HG03432 (cell line): ENCODE measurements at regions not wholly inside any gene's neighbourhood (a gene's known extent, or its start where the extent isn't known, plus 50 kb on each side); places are given as distances from the start of the nearest gene placed in this dataset.
"Not testable (repeated sequence)": the region's sequence is repeated elsewhere in the genome, so short reads cannot be mapped to it uniquely, and the experiment has no call there.

Experiments used
- ATAC-seq: cut with Tn5 transposase; IDR thresholded peaks from one replicate; pipeline ENCODE4 v1.9.1; 2021; ENCODE audit warnings: mild to moderate bottlenecking, moderate library complexity; ENCODE audit not compliant: unreplicated experiment

DNA sequence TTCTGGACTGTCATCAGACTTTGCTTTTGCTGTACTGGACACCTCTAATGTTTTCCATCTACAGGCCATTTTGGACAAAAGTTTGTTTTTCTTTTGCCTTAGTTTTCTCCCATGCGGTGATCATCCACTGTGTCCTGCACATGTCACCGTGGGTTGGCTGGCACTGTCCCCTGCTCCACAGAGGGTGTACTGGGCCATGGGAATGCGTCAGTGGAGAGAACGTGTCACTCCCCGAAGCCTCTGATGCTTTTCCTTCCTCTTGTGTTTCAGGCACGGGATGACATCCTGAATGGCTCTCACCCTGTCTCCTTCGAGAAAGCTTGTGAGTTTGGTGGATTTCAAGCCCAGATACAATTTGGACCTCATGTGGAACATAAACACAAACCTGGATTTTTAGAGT lies 385.0 kb upstream of the TPM1 start:
- not testable (repeated sequence) for ATAC-seq

DNA sequence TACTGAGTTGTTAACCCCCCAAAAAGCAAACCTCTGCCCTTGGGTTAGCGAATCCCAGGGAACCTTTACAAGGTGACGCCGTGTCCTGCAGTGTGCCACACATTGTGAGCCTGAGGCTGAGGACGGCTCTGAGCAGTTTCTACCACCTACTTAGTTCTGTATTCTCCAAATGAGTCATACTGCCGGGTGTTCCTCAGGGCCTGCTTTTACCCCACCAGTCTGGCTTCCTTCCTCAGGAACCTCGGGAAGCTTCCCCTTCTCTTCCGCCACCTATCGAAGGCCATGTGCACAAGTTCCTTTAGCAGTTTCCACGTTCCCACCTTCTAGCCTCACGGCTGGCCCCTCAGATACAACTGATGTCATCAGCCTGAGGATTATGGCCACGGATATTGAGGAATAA lies 384.0 kb upstream of the TPM1 start:
- ATAC-seq: no peak

GRCh38 chr15:62663547-62663946 lies 379.0 kb upstream of the TPM1 start:
- no peak for ATAC-seq

DNA sequence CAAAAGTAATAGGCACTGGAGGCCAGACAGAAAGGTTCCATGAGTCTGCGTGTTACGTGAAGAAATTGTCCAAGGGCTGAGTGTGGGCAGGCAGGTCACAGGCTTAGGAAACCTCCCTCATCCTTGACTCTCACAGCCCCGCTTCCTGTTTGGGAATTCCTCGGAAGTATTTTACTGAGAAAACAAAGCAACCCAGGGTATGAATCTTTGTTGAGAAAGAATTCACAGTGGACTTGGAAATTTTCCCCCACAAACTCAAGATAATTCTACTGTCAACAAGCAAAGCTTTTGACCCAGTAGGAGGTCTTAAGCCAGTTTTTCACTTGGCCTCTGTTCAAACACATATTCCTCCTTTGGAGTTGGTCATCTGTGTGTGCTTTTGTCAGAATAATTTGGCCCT lies 377.1 kb upstream of the TPM1 start:
- ATAC-seq: no peak

DNA sequence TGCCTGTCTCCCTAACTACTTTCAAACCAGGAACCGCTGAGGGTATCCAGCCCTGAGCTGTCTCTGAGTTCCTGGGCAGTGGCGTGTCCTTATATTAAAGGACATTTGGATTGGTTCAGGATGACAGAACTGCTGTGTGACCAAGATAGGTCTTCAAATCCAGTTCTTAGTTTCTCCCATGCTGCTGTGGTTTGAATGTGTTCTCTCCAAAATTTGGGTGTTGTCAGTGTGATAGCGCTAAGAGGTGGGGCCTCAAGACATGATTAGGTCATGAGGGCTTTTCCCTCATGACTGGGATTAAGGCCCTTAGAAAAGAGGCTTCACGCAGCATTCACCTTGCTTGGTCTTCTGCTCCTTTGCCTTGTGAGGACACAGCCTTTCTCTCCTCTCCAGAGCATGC lies 376.5 kb upstream of the TPM1 start:
- ATAC-seq: no peak

GRCh38 chr15:62672268-62672667 lies 370.3 kb upstream of the TPM1 start:
- no peak for ATAC-seq

DNA sequence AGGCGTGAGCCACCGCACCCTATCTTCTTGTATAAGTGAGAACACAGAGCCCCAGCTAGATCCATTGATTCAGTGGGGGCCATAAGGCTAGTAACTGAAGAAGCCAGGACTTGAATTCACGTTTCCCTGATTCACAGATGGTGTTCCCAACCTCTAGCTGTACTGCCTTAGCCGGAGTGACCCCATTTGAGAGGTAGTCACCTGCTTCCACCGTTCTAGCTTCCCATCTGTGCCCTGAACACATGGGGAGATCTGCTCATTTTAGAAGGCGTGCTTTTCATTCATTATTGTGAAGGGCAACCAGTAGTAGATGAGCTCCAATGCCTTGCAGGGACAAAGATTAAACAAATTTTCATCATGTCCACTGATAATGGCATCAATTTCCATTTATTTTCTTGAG lies 365.7 kb upstream of the TPM1 start:
- no peak for ATAC-seq

- ATAC-seq: no peak
These were observed 360.3 kb upstream of the TPM1 start for GRCh38 chr15:62681939-62682896.

- ATAC-seq: not testable (repeated sequence)
These were observed 359.4 kb upstream of the TPM1 start for GRCh38 chr15:62683192-62683591.

- no peak for ATAC-seq
These were observed 358.3 kb upstream of the TPM1 start for GRCh38 chr15:62684123-62684808.

DNA sequence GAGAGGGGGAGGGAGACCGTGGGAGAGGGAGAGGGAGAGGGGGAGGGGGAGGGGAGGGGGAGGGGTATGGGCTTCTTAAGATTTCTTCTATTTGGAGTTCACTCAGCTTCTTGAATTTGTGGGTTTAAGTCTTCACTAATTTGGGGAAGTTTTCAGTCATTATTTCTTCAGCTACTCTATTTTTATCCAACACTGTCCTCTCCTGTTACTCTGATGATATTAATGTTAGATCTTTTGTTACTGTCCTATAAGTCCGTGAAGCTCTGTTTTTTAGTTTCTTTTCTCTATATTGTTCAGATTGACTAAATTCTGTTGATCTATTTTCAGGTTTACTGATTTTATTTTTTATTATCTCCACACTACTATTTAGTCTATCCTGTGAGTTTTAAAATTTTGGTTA lies 351.5 kb upstream of the TPM1 start:
- no peak for ATAC-seq

- no peak for ATAC-seq
These were observed 344.9 kb upstream of the TPM1 start for GRCh38 chr15:62697636-62698035.

- no peak for ATAC-seq
These were observed 343.9 kb upstream of the TPM1 start for GRCh38 chr15:62698646-62699045.

- ATAC-seq: no peak
These were observed 336.2 kb upstream of the TPM1 start for GRCh38 chr15:62706317-62706716.

DNA sequence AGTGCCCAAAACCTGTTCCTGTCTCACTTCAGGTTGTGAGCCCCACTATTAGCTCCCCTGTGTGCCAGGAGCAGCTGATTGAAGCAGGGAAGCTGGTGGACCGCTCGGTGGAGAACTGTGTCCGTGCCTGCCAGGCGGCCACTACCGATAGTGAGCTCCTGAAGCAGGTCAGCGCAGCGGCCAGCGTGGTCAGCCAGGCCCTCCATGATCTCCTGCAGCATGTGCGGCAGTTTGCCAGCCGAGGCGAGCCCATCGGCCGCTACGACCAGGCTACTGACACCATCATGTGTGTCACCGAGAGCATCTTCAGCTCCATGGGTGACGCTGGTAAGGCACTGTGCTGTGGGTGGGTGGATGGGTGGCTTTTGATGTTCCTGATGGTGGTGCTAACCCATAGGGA lies 334.1 kb upstream of the TPM1 start:
- no peak for ATAC-seq

DNA sequence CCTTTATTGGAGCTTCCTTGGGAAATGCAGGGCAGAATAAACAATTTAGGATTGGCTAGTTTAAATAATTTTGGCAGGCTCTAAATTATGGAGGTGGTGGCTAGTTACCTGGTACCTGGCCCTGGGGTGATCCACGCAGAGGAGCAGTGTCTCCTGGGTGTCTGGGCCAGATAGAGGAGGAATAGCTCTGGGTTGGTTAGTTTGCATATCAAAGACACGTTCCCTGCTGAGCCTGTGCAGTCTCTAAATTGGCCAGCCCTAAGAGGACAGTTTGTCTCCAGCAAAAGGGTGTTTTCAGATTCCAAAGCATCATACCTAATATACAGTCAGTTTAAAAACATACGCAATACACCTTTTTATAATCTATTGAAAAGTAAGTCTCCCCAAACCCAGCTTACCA lies 333.3 kb upstream of the TPM1 start:
- ATAC-seq: no peak

- no peak for ATAC-seq
These were observed 330.7 kb upstream of the TPM1 start for GRCh38 chr15:62711691-62712454.

GRCh38 chr15:62712455-62712839 lies 330.1 kb upstream of the TPM1 start:
- ATAC-seq: no peak

DNA sequence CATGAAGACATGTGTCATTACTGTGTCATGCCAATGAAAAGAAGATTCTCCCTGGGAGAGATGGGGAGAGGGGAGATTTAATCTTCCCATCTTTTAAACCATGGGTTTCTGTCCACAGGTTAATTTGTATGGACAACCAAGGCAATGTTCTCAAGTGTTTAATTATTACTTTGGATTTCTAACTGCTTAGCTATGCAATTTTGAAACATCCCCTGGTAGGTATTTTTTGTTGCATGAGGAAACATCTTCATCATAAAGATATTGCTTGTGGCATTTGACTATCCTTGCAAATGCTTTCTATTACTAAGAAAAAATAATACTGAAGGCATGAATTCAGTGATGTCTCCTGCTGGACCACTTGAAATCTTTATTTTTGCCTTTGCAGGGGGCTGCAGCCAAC lies 326.6 kb upstream of the TPM1 start:
- no peak for ATAC-seq

- no peak for ATAC-seq
These were observed 325.1 kb upstream of the TPM1 start for GRCh38 chr15:62717496-62717895.

GRCh38 chr15:62719316-62719715 lies 323.2 kb upstream of the TPM1 start:
- no peak for ATAC-seq

DNA sequence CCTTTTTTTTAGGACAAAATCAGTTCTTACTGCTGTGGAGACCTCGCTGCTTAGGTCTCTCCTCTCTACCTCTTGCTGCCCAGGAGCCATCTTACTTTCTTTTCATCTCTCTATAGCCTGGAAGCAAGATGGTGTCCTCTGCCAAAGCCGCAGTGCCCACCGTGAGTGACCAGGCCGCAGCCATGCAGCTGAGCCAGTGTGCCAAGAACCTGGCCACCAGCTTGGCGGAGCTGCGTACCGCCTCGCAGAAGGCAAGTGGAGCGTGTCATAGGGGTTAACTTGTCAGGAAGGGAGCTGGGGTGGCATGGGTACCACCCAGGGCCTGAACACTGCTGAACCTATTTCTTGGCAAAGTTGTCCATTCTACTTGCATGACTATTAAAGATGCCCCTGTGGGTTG lies 320.3 kb upstream of the TPM1 start:
- no peak for ATAC-seq
